Panc1 (cell line): ENCODE measurements at regions not wholly inside any gene's neighbourhood (a gene's known extent, or its start where the extent isn't known, plus 50 kb on each side); places are given as distances from the start of the nearest gene placed in this dataset.

Experiments
- CTCF ChIP-seq: fragments of 450-650 bp; IDR thresholded peaks from 2 replicates; pipeline ENCODE4 v1.5.1; 2017; ENCODE audit warnings: mild to moderate bottlenecking
- POLR2AphosphoS5 ChIP-seq: IDR thresholded peaks from 2 replicates; pipeline ENCODE4 v1.6.1; 2012; ENCODE audit warnings: mild to moderate bottlenecking, low read depth, low read length, moderate library complexity
- REST ChIP-seq, 2 experiments: IDR thresholded peaks; 2 replicates each; pipeline ENCODE4 v1.6.1; 2011 to 2012; ENCODE audit warnings: low read depth in 2 of 2, control low read depth in 1 of 2, low read length in 1 of 2, mild to moderate bottlenecking in 1 of 2, moderate library complexity in 1 of 2; ENCODE audit not compliant: insufficient read depth in 1 of 2
- SIN3A ChIP-seq: IDR thresholded peaks from 2 replicates; pipeline ENCODE4 v1.6.1; 2012; ENCODE audit warnings: low read depth, mild to moderate bottlenecking, low read length, moderate library complexity, borderline replicate concordance; ENCODE audit not compliant: insufficient read depth
- TCF7L2 ChIP-seq: IDR thresholded peaks from 2 replicates; pipeline ENCODE4 v1.6.1; 2011; ENCODE audit warnings: mild to moderate bottlenecking, low read depth, low read length, inconsistent platforms

- TF ChIP-seq CTCF: no peak
- no peak for TF ChIP-seq SIN3A
- no peak for TF ChIP-seq POLR2AphosphoS5
- no peak for TF ChIP-seq REST (IDR thresholded peaks at IDR 0.05; ENCODE audit: insufficient read depth in 1 of 2, low read depth in 2 of 2, low read length in 1 of 2)
- TF ChIP-seq TCF7L2: no peak
These were observed 252.4 kb upstream of the GULP1 start for GRCh38 chr2:188039307-188039706.
